ENCODE measurements at regions not wholly inside any gene's neighbourhood (a gene's known extent, or its start where the extent isn't known, plus 50 kb on each side); places are given as distances from the start of the nearest gene placed in this dataset.

- no peak for TF ChIP-seq MZF1 (tag by site-specific recombination; IDR thresholded peaks at IDR 0.05; ENCODE audit: borderline replicate concordance)
- TF ChIP-seq PRDM4 (tag by site-specific recombination; IDR thresholded peaks at IDR 0.05), result no peak
- TF ChIP-seq ZNF488 (tag by site-specific recombination; IDR thresholded peaks at IDR 0.05), result no peak
- no peak for TF ChIP-seq ZNF416 (tag by site-specific recombination; IDR thresholded peaks at IDR 0.05)
- TF ChIP-seq GLI2 (tag by site-specific recombination; IDR thresholded peaks at IDR 0.05; ENCODE audit: borderline replicate concordance, low read depth), result no peak
- TF ChIP-seq ZBTB48 (tag by site-specific recombination; IDR thresholded peaks at IDR 0.05), result no peak
- TF ChIP-seq PATZ1 (tag by site-specific recombination; IDR thresholded peaks at IDR 0.05), result no peak
- TF ChIP-seq ZNF398 (tag by site-specific recombination; IDR thresholded peaks at IDR 0.05), result no peak
- TF ChIP-seq BCL6B (tag by site-specific recombination; IDR thresholded peaks at IDR 0.05), result no peak
- no peak for TF ChIP-seq ZNF274 (IDR thresholded peaks at IDR 0.05; ENCODE audit: low read length)
- no peak for TF ChIP-seq ZNF274 (tag by site-specific recombination; IDR thresholded peaks at IDR 0.05; ENCODE audit: borderline replicate concordance)
These were observed 471.1 kb upstream of the MPDZ start (continued) for GRCh38 chr9:13750639-13751038.

- POLR2A ChIA-PET, result no interaction called here
- CTCF ChIA-PET, result no interaction called here
- H3K27ac ChIP-seq (ENCODE audit: extremely low read depth, low read depth, low read length), result no peak overlapping the region
- H3K9me3 ChIP-seq (ENCODE audit: control insufficient read depth, insufficient read depth, low read depth, low read length), result no peaks in the 10 kb centered on the region
- no peaks in the 10 kb centered on the region for H3K36me3 ChIP-seq (ENCODE audit: control insufficient read depth in 2 of 2, insufficient read depth in 1 of 2, low read length in 2 of 2)
- H3K4me1 ChIP-seq (ENCODE audit: control insufficient read depth, insufficient read depth, low read length), result no peaks in the 10 kb centered on the region
- no peak overlapping the region for H3K4me3 ChIP-seq (ENCODE audit: low read depth, low read length)
- TF ChIP-seq SP7 (tag by site-specific recombination; IDR thresholded peaks at IDR 0.05) (no peak), ZSCAN18 (tag by site-specific recombination; IDR thresholded peaks at IDR 0.05) (no peak), ZNF341 (tag by site-specific recombination; IDR thresholded peaks at IDR 0.05; ENCODE audit: low read depth) (no peak), ZNF184 (tag by site-specific recombination; IDR thresholded peaks at IDR 0.05) (no peak), ZNF394 (tag by site-specific recombination; IDR thresholded peaks at IDR 0.05; ENCODE audit: borderline replicate concordance) (no peak), AEBP2 (tag by site-specific recombination; IDR thresholded peaks at IDR 0.05; ENCODE audit: borderline replicate concordance) (no peak), FEZF1 (tag by site-specific recombination; IDR thresholded peaks at IDR 0.05) (no peak), ZNF654 (tag by site-specific recombination; IDR thresholded peaks at IDR 0.05; ENCODE audit: low read depth) (no peak), SALL2 (tag by site-specific recombination; IDR thresholded peaks at IDR 0.05; ENCODE audit: borderline replicate concordance) (no peak), ZNF157 (tag by site-specific recombination; IDR thresholded peaks at IDR 0.05) (no peak), MZF1 (tag by site-specific recombination; IDR thresholded peaks at IDR 0.05; ENCODE audit: borderline replicate concordance) (no peak), KLF10 (tag by site-specific recombination; IDR thresholded peaks at IDR 0.05) (no peak), ZNF670 (tag by site-specific recombination; IDR thresholded peaks at IDR 0.05; ENCODE audit: low read depth) (no peak), ZNF645 (tag by site-specific recombination; IDR thresholded peaks at IDR 0.05) (no peak)
These were observed 470.6 kb upstream of the MPDZ start for GRCh38 chr9:13750061-13750460.

All from HEK293 (cell line).